Left kidney (tissue), 1 donor: ENCODE measurements at regions not wholly inside any gene's neighbourhood (a gene's known extent, or its start where the extent isn't known, plus 50 kb on each side); places are given as distances from the start of the nearest gene placed in this dataset.
A peak's percentile ranks its signal among the peaks of the same experiment; 100 is the strongest.
"Not testable (repeated sequence)": the region's sequence is repeated elsewhere in the genome, so short reads cannot be mapped to it uniquely, and the experiment has no call there.

Source experiments
- DNase-seq: peaks from one replicate; pipeline ENCODE4 v3.0.0-alpha.2; 2013

GRCh38 chr14:43043850-43044249 is 1437.2 kb downstream of the LRFN5 start:
- no peak for DNase-seq

DNA sequence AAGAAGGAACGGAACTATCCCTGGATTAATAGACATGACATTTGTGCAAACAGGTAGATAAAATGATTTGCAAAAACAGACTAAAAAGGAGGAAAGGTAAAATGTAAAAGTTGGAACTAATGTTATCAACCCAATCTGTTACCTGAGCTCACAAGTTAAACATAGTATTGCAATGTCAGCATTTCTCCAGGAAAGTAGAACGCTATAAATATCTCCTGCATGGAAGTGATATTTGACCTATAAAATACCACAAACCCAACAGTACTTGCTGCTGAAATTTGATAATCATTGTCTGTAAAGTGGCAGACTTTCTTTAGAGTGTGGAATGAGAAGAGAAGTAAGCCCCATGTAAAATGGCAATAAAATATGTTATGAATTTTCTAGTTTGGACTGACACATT is 1435.7 kb downstream of the LRFN5 start:
- no peak for DNase-seq

- no peak for DNase-seq
Observed at GRCh38 chr14:43041976-43042375, 1435.3 kb downstream of the LRFN5 start.

- no peak for DNase-seq
Observed at GRCh38 chr14:43041207-43041606, 1434.5 kb downstream of the LRFN5 start.

DNA sequence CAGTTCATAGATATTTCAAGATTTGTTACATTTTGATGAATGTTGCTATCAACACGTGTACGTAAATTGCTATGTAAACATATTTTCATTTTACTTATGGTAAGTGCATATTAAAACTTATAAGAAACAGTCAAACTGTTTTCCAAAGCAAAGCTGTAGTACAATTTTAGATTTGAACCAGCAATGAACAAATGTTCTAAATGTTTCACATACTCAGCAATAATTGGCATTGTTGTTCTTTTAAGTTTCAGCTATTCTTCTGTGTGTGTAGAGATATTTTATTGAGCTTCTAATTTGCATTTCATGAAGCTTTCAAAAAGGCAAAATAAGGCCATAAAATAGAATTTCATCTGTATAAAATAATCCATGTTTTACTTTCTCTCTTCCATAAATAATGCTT is 1433.2 kb downstream of the LRFN5 start:
- DNase-seq, result no peak

DNA sequence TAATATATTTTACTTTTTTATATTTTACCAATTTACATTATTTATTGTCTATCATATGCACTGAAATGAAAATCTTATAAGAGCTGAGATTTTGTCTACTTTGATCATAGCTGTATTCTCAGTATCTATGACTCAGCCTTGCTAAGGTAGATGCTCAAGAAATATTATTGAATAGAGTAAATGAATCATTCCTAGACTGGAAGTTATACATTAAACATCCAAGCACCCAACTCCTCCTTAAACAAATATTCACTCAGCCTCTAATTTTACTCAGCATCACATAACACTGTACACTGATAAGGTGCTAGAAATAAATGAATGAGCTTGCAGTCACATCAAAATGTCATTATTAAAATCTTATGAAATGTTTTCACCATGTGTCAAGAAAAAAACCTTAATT is 1424.9 kb downstream of the LRFN5 start:
- DNase-seq, result no peak

DNA sequence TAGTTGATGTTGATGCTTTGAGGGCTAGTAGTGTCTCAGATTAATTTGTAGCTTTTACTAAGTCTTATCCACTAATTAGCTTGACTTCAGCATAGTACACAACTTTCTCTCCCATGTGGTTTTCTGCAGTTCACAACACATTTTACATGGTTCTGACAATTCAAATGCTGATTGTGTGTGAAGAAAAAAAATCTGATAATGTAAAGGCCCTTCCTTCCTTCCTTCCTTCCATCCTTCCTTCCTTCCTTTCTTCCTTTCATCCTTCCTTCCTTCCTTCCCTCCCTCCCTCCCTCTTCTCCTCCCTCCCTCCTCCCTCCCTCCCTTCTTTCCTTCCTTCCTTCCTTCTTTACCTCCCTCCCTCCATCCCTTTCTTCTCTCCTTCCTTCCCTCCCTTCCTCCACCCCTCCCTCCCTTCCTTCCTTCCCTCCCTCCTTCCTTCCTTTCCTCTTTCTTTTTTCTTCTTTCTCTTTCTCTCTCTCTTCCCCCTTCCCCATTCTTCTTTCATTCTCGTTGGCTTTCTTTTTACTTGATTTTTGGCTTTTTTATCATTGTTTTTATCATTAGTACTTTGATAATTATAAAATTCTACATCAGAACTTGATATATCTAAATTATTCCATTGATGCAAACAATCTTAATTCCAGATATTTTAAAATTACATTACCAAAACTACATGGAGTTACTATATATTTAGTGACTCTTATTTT is 1415.6 kb downstream of the LRFN5 start:
- no peak for DNase-seq

- DNase-seq, result no peak
Observed at GRCh38 chr14:43019826-43020225, 1413.2 kb downstream of the LRFN5 start.

DNA sequence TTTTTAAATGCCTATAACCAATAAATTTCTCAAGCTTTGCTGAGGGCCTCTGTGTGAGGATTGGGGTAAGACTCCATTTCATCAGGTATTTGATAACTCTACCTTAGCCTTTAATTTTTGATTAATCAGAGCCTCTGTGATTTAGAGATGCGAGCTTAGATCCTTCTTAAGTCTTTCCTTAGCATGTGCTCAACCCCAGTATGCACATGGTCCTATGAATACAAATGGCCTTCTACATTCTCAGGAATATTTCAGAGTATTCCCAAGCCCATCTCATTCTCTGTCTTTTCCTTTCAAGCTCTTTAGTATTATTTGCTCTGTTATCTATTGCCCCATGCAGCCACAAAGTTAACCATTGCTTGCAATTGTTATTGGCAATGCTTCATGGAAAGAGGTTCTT is 1407.7 kb downstream of the LRFN5 start:
- no peak for DNase-seq

GRCh38 chr14:43012817-43013216 is 1406.1 kb downstream of the LRFN5 start:
- DNase-seq, result no peak

DNA sequence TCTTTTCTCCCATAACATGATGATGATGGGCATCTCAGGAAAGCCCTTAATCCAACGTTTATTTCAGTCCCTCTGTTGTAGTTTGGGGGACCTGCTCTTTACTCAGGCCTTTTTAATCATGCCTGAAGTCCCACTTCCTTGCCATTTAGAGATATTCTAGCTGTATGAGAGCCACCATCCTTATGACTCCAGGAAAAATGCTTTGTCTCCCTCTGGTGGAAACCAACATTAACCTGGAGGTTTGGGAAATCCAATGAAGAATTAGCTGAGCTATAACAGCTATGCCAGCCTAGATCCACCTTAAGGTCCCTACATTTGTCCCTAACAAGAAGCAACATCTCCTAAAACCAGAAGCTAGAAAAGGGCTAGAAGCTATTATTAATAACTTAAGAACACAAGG is 1399.1 kb downstream of the LRFN5 start:
- no peak for DNase-seq

- DNase-seq, result no peak
Observed at GRCh38 chr14:43003845-43004244, 1397.2 kb downstream of the LRFN5 start.

GRCh38 chr14:43001731-43002130 is 1395.1 kb downstream of the LRFN5 start:
- no peak for DNase-seq

DNA sequence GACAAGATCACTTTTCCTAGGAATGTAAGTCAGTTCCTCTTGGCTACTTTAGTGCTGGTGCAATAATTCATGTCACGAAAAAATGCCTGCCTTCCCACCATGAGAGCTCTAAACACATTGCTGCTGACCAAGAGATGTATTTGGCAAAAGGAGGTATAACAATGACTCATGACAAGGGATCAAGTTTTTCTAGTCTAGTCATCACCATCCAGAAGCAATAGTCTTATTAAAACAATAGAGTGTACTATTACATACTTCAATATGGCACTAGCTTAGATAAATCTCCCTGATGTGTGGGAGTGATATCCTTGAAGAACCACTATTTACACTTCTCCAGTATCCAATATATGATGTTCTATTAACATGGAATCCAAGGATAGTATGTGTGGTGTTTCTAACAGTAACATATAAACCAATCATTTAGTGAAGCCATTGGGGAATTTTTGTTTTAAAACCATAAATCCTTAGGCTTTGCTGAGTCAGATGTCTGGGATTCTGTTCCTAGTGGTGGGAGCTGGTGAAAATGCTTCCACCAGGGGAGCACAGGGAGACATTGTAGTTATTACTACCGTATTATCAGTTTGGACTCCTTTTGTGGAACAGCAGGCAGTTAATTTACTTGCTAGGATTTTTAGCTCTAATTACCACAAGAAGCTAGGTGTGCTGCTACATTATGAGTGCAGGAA is 1387.5 kb downstream of the LRFN5 start:
- no peak for DNase-seq

DNA sequence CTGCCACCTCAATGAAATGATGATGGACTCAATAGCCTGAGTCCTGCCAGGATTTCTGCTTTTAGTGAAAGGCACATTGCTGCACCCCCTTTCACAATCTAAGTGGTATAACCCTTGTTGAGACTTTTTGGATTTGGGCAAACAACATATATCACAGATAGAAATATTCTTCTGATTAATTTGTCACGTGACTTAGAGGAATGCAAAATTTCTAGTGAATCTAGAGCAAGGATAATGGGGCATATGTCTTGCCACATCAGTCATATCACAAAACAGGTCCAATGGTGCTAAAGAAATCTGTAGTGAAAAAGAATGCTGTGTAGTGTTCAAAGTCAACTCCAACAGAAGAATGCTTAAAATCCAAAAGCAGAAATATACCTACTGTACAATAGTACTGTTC is 1386.3 kb downstream of the LRFN5 start:
- DNase-seq, result no peak

GRCh38 chr14:42980419-42980818 is 1373.7 kb downstream of the LRFN5 start:
- DNase-seq, result no peak

DNA sequence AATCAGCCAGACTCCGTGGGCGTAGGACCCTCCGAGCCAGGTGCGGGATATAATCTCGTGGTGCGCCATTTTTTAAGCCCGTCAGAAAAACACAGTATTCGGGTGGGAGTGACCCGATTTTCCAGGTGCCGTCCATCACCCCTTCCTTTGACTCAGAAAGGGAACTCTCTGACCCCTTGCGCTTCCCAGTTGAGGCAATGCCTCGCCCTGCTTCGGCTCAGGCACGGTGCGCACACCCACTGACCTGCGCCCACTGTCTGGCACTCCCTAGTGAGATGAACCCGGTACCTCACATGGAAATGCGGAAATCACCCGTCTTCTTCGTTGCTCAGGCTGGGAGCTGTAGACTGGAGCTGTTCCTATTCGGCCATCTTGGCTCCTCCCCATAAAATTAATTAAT is 1366.5 kb downstream of the LRFN5 start:
- not testable (repeated sequence) for DNase-seq

- no peak for DNase-seq
Observed at GRCh38 chr14:42965512-42965911, 1358.8 kb downstream of the LRFN5 start.

DNA sequence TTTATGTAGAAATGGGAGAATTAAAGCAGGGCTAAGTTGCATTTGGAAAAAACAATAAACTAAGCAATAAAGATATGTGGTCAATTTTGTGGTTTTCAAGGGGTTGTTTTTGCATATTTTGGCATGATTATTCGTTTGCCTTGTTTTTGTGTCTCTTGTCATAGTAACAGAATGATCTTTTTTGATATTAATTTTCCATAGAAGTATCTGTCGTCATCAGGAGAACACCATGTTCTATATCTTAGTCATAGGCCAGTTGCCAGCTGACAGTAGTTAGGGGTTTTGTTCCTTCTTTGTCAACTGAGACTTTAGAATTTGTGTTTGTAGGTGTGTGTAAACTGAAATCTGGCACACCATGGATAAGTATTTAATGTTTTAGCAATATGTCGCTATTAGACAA is 1354.8 kb downstream of the LRFN5 start:
- DNase-seq, result no peak

DNA sequence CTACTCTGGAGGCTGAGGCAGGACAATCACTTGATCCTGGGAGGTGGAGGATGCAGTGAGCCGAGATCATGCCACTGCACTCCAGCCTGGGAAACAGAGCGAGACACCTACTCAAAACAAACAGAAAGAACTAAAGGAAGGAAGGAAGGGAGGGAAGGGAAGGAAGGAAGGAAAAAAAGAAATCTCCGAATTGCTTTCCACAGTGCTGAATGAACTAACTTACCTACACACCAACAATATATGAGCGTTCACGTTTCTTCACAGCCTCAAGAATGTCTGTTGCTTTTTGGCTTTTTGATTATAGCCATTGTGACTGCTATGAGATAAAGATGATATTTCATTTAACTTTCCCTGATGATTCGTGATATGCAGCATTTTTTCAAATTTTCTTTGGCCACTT is 1343.7 kb downstream of the LRFN5 start:
- no peak for DNase-seq

DNA sequence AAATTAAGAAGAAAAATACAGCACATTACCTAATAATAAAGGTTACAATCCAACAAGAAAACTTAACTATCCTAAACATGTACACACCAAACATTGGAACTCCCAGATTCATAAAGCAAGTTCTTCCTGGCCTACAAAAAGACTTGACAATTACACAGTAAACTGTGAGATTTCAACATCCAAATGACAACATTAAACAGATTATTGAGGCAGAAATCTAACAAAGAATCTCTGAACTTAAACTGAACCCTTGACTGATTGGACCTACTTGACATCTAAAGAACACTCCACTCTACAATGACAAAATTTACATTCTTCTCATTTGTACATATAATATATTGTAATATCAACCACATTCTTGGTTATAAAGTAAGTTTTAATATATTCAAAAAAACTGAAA is 1341.3 kb downstream of the LRFN5 start:
- DNase-seq, result no peak

- DNase-seq, result no peak
Observed at GRCh38 chr14:42944284-42944683, 1337.6 kb downstream of the LRFN5 start.

- DNase-seq, result no peak
Observed at GRCh38 chr14:42931308-42931707, 1324.6 kb downstream of the LRFN5 start.

DNA sequence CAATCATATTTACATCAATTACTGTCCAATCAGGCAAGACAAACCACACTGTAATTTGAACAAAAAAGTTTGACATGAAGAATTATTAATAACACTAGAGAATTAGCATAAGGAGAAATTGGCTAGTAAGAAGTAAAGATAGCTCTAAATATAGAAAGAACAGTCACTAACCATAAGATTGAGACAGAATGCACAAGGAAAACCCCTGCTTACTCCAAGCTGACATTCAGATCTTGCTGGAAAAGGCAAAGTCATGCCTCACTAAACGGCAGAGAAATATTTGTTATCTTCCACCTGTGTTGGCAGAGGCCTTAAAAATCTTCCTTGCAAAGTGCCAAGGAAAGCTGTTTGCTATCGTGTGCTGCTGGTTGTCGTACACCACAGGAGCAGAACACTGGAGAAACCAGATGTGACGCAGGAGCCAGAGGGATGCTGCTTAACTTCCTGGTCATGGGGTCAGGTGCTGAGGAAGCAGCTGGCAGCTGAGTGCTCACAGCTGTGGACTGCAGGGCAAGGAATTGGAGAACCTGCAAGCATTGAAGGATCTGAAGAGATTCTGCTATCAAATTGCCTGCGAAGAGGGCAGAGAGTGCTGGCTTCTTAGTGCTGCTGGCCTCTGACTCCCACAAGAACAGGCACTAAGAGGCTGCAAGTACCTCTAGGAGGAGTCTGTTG is 1323.3 kb downstream of the LRFN5 start:
- DNase-seq, result peak; percentile 57
